ENCODE measurements at regions not wholly inside any gene's neighbourhood (a gene's known extent, or its start where the extent isn't known, plus 50 kb on each side); places are given as distances from the start of the nearest gene placed in this dataset.
"Not testable (repeated sequence)": the region's sequence is repeated elsewhere in the genome, so short reads cannot be mapped to it uniquely, and the experiment has no call there.

DNA sequence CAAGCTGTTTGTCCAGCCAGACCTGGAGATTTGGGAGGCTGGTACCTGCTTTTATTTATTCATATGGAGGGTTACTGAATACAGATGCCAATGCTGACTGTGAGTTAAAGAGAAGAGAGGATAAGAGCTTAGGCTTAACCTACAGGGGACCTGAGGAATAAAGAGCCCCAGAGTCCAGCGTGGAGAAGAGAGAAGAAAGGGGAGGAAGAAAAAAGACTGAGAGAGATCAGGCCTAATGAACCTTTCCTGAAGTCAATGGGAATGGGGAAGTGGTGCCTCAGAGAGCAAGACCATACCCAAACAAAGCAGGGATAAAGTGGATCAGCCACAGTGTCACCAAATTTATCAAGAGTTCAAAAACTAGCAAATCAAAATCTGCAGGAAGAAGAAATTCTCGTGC, 348.6 kb upstream of the KCNH7 start:
- DNase-seq (ENCODE audit: low spot score) = no peak

DNA sequence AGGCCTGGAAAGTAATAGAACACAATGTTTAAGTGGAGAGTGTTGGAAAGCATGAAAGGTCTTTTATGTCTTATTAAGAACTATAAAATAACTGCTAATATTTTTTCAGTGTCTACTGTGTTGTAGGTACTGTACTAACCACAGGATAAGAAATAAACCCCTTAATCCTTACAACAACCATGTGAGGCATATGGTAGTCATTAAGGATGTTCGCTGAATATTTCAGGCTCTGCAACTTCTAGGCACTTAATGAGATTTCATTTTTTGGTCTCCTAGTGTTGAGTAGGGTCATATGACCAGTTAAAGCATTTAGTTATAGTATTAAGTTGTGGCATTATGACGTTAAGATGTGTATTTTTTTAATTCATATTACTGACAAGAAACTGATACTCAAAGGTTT, 346.6 kb upstream of the KCNH7 start:
- no peak for DNase-seq (ENCODE audit: low spot score)

DNA sequence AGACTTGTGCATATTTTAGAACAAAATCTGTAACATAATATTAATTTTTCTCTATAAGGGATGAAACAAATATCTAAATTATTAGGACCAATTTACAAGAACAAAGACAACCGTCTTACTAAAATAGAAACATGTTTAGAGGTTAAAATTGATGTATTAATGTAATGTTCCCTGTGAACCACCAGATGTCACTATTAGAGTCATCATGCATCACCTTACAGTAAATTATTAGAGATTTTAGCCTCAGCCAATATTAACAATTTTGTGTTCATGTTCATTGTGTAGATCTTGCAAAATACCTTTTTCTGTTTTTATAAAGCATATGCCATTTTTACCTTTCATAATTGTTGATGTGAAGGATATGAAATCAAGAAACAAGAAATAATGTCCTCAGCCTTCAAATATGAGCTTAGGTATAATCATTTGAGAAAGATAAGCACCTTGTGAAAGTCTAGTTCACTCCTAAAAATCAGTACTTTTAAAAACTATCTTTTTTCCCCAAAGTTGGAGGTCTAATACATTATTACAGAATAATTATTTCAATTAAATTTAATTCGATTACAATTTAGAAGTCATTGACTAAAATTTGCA, 344.3 kb upstream of the KCNH7 start:
- DNase-seq (ENCODE audit: low spot score) = peak; percentile 20

DNA sequence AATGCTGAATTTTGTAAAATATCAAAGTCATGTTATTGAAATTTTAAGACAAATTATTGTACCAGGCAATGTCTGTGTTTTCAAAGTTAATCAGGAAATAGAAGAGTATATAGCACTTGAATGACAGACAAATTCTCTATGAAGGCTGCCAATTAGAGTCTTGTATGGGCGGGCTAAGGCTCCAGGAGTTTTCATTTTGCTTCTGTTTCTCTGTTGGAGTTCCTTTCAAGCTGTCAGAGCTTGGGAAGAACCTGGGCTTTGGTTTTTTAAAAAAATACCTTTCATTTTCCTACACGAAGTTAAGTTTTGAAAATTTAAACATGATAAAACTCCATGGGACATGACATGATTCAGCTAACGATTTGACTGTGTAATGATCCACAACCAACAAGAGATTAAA, 339.0 kb upstream of the KCNH7 start:
- DNase-seq (ENCODE audit: low spot score) = no peak

DNA sequence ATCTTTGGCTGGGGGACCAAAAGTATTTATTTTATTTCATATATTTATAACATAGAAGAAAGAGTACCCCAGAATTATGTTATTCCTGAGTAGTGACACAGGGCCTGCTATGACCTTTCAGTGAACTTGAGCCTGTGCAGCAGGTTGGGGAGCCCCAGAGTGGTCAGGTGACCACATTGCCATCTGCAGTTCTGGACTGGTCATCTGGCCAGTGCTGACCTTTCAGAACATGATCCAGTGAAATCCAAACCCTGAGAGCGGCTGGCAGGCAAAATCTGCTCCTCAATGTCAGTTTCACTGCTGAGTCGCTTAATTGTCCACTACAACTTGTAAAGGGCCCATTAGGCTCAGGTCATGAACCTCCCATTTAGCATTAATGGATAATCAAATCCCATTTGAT, 336.7 kb upstream of the KCNH7 start:
- DNase-seq (ENCODE audit: low spot score) = no peak

- DNase-seq (ENCODE audit: low spot score) = no peak
Measured at GRCh38 chr2:163173591-163173990, 335.0 kb upstream of the KCNH7 start.

- no peak for DNase-seq (ENCODE audit: low spot score)
Measured at GRCh38 chr2:163171786-163172530, 333.4 kb upstream of the KCNH7 start.

GRCh38 chr2:163157891-163158496, 319.4 kb upstream of the KCNH7 start:
- DNase-seq (ENCODE audit: low spot score) = no peak

DNA sequence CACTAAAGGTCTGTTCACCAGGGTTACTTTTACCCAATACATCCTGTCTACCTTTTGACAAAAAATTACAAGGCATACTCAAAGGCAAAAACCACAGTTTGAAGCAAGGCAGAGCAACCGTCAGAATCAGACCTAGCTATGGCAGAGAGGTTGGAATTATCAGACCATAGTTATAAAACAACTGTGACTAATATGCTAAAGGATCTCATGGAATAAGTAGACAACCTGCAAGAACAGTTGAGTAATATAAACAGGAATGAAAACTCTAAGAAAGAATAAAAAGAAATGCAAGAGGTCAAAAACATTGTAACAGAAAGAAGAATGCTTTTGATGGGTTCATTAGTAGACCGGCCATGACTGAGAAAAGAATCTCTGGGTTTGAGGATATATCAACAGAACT, 318.8 kb upstream of the KCNH7 start:
- DNase-seq (ENCODE audit: low spot score) = no peak

- DNase-seq (ENCODE audit: low spot score) = no peak
Measured at GRCh38 chr2:163155925-163156324, 317.4 kb upstream of the KCNH7 start.

DNA sequence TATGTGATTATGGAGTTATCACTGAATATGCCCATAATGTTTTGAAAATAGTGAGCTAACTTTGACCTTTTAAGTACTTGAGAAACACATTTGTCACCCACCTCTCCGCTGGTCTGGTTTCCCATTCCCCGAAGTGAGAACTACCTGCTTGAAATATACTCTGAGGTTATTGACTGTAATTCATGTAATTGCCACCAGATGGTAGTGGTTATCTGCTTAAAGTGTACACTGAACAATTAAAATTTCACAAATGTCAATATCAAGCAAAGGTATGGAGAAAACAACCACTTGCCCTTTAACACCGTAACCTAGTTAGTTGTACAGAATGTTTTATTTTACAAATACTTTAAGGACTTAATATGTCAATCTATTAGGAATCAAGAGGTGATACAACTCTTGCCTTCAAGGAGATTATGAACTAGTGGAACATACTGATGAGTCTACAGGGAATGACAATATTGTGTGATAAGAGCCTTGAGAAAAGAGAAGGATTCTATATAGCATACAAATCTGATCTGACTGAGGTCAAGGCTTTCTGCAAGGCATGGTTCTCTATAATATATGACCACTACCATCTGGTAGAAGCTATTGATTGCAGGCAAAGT, 316.8 kb upstream of the KCNH7 start:
- peak; percentile 42 for DNase-seq (ENCODE audit: low spot score)

GRCh38 chr2:163142618-163143017, 304.1 kb upstream of the KCNH7 start:
- no peak for DNase-seq (ENCODE audit: low spot score)

DNA sequence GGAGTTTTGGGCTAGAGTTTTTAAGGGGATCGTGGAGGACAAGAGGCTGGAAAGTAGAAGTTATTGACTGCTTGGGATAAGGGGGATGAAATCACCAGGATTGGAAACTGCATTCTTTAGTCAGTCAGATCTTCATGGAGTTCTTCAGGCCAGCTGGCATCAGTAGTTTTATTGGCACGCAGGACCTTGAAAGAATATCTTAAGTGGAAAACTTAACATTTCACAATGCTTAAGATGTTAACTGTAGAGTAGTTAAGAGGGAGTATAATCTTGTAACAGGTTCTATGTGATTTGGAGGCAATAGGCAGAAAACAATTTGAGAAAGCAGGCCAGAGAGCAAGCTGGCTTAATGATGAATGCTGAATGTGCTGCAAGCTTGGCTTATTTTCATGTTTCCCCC, 300.4 kb upstream of the KCNH7 start:
- DNase-seq (ENCODE audit: low spot score) = no peak

GRCh38 chr2:163135256-163135655, 296.7 kb upstream of the KCNH7 start:
- no peak for DNase-seq (ENCODE audit: low spot score)

GRCh38 chr2:163133602-163134001, 295.0 kb upstream of the KCNH7 start:
- DNase-seq (ENCODE audit: low spot score) = no peak

- DNase-seq (ENCODE audit: low spot score) = peak; percentile 14
Measured at GRCh38 chr2:163132850-163133249, 294.3 kb upstream of the KCNH7 start.

DNA sequence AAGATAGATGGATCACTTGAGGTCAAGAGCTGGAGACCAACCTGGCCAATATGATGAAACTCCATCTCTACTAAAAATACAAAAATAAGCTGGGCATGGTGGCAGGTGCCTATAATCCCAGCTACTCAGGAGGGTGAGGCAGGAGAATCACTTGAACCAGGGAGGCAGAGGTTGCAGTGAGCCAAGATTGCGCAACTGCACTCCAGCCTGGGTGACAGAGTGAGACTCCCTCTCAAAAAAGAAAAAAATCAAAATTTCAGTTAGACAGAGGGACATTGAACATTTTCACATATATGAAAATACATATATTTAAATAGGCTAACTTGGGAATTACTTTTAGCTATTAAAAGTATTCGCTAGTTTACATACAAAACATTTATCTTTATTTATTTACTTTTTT, 293.6 kb upstream of the KCNH7 start:
- not testable (repeated sequence) for DNase-seq (ENCODE audit: low spot score)

DNA sequence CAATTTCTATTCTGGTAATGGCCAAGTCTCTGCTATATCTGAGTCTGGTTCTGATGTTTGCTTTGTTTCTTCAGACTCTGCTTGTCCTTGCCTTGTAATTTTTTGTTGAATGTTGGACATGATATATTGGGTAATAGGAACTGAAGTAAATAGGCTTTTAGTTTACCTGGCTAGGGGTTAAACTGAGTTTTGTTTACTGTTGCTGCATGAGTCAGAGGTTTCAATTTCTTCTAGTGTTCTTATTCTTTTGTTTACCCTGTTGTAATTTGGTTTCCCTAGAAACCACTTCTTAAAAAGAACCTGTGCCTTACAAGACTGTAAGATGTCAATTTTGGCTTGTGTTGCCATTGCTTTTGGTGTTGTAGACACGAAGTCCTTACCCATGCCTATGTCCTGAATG, 285.0 kb upstream of the KCNH7 start:
- no peak for DNase-seq (ENCODE audit: low spot score)

- DNase-seq (ENCODE audit: low spot score) = no peak
Measured at GRCh38 chr2:163122257-163122656, 283.7 kb upstream of the KCNH7 start.

GRCh38 chr2:163121483-163121882, 282.9 kb upstream of the KCNH7 start:
- no peak for DNase-seq (ENCODE audit: low spot score)

DNA sequence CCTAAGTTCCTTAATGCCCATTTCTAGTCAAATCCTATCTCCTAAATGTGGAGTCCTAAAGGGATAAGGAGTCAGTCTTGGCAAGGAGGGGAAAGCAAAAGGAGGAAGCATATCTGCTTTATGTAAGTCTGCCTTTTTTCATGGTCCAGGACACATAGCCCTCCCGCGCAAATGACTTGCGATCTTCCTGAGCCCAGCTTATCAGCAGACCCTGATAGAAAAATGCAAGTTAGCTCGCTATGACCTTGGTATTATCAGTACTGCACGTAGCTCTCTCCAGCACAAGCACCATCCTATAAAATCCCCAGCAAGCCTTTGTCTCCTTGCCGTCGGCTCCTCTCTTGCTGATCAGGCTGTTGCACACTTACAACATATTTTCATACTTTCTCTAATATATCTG, 281.4 kb upstream of the KCNH7 start:
- DNase-seq (ENCODE audit: low spot score) = no peak

DNA sequence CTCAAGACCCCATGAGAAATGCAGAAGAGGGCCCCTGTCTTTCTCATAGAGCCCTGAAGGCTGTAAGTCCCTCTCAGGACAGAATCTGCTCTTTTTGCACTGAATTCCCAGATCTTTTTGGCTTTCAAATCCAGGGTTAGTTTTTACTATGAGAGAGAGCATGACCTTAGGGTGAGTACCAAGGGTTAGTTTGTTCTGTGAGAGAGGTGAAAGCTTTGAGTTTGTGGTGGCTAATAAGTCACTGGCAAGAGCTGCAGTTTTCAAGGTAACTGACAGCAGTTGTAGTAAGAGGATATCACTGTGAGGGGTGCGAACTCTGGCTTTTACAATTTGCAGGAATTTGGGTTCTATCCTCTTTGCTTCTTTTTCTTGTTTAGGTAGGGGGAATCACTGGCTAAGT, 248.4 kb upstream of the KCNH7 start:
- no peak for DNase-seq (ENCODE audit: low spot score)

- not testable (repeated sequence) for DNase-seq (ENCODE audit: low spot score)
Measured at GRCh38 chr2:163085366-163086024, 246.9 kb upstream of the KCNH7 start.

Measured in GM03348 (cell line).